ENCODE measurements at regions not wholly inside any gene's neighbourhood (a gene's known extent, or its start where the extent isn't known, plus 50 kb on each side); places are given as distances from the start of the nearest gene placed in this dataset.

DNA sequence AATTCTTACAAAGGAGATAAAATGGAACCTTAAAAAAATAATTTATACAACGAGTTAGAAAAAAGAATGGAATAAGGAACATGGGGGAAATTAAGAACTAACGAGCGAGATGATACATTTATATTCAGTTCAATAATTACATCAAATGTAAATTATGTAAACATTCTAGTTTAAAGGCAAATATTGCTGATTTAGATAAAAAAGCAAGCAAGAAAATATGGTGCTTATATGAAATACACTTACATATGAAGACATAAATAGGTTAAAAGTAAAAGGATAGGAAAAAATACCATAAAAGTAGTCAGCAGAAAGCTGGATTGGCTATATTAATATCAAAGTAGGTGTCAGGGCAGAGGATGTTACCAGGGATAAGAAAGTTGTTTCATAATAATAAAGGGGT, 127.0 kb upstream of the AHR start:
- Mint-ChIP-seq H3K27me3 (no peaks in the 10 kb centered on the region), H3K36me3 (ENCODE audit: low read depth) (peaks cover 4% of the 10 kb centered on the region), H3K27ac (no peak overlapping the region), H3K4me1 (peaks cover 17% of the 10 kb centered on the region), H3K9me3 (peaks cover 2% of the 10 kb centered on the region), H3K4me3 (no peak overlapping the region)
- CTCF ChIA-PET, result no interaction called here
- POLR2A ChIA-PET, result no interaction called here
- no peak for DNase-seq

DNA sequence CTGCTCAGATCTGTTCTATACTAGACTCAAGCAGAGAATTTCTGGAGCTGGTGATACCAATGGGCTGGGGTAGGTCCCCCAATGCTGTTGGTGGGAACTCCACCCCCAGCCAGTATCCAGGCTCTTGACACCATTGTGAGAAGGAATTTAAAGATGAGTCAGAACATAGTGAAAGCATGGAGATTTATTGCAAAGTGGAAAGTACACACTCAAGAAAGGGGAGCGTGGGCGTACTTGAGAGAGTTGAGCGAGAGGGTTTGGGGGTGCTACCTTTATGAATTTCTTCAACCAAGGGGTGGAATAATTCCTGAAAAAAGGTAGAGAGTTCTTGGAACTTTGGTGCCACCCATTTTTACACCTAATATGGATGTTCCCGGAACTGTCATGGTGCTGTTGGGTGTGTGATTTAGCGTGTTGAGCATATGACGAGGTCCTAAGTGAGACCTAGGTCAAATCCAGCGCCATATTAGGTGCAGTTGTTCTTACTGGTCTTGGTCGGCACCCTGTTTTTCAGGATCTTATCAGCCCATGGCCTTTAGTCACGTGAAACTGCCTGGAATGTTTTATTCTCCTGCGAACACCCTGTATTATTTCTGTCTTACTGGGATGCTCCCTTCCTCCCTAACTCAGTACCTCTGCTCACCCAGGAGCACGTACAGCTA, 122.0 kb upstream of the AHR start:
- Mint-ChIP-seq H3K4me3 (no peak overlapping the region), H3K9me3 (no peaks in the 10 kb centered on the region), H3K27ac (no peak overlapping the region), H3K4me1 (no peaks in the 10 kb centered on the region), H3K27me3 (no peaks in the 10 kb centered on the region), H3K36me3 (ENCODE audit: low read depth) (peaks cover 2% of the 10 kb centered on the region)
- POLR2A ChIA-PET, result no interaction called here
- CTCF ChIA-PET, result no interaction called here
- no peak for DNase-seq

DNA sequence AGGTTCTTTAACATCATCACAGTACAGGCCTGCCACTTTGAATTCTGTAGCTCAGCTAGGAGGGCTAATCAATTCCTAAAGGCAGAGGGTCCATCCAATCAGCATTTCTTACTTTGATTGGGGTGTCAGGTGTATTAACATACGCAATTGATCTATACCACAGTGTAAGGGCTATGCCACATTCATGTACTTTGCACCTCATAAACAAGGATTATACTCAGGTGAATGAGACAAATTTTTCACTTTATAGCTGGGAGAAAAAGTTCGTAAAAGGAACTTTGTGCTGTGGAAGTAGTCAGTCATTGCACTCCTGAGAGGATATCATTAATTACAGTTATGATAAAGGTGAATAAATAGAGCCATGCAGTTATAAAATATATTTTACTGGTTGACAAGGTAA, 119.9 kb upstream of the AHR start:
- POLR2A ChIA-PET, result no interaction called here
- Mint-ChIP-seq H3K27ac (no peak overlapping the region), H3K4me3 (no peak overlapping the region), H3K36me3 (ENCODE audit: low read depth) (peaks cover 2% of the 10 kb centered on the region), H3K4me1 (no peaks in the 10 kb centered on the region), H3K27me3 (no peaks in the 10 kb centered on the region), H3K9me3 (no peaks in the 10 kb centered on the region)
- DNase-seq, result no peak
- CTCF ChIA-PET, result no interaction called here

DNA sequence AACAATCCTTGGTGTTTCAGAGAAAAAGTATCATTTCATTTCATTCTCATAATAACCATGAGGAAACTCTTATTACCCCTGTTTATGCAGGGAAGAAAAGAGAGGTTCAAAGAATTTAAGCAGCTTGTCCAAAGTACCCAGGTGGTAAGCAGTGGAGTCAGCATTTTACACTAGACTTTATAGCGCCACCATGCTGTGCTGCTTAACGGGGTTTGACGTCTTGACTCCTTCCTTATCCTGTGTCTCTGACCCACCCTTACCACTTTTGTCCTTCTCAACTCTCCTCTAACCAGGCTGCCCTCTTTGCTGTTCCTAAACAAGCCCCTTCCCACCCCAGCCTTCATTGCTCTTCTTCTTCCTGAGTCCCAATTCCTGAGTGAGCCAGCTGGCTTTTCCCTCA, 117.0 kb upstream of the AHR start:
- CTCF ChIA-PET, result no interaction called here

DNA sequence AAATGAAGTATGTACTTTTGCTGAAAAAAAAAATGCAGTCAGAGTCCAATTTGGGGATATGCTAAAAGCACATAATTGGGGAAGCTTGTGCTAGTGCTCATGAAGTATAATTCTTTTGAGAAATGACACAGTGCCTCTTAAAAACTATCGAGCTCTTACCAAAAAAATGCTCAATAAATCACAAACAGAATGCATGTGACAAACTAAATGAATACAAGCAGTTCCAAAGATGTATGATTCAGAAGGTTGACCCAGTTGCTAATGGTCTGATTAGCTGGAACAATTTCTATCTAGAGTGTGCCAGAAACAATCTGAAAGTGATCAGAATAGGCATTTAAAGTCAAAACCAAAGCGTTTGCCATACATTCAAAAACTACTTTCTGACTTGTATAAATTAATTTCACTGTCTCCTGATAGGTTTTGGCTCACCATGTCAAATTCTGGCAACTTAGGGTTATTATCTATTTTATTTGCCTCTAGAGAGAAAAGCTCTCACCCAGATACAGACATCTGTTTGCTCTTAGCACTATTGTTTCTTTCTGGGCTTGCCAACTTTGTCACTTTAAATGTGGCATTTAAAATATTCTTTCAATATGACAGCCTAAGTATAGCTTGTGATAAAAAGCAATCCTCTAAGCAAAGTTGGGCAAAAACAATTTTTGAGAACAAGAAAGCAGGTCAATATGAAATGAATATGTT, 114.7 kb upstream of the AHR start:
- ChIA-PET CTCF (interaction anchor here (1.1 kb wide), 1 partner anchor 121 kb away, joined by 3 read pairs; no protein-coding TSS in a partner anchor), POLR2A (interaction anchor here (0.7 kb wide), 1 partner anchor 92 kb away, joined by 3 read pairs; no protein-coding TSS in a partner anchor)
- no peak overlapping the region for H3K27ac Mint-ChIP-seq
- no peak overlapping the region for H3K4me3 Mint-ChIP-seq
- H3K27me3 Mint-ChIP-seq, result no peaks in the 10 kb centered on the region
- no peaks in the 10 kb centered on the region for H3K9me3 Mint-ChIP-seq
- H3K36me3 Mint-ChIP-seq (ENCODE audit: low read depth), result no peaks in the 10 kb centered on the region
- no peak for DNase-seq
- H3K4me1 Mint-ChIP-seq, result peaks cover 11% of the 10 kb centered on the region

More for the DNA sequence above, 117.0 kb upstream of the AHR start:
- Mint-ChIP-seq H3K27me3 (no peaks in the 10 kb centered on the region), H3K27ac (no peak overlapping the region), H3K36me3 (ENCODE audit: low read depth) (no peaks in the 10 kb centered on the region), H3K4me1 (peaks cover 8% of the 10 kb centered on the region), H3K4me3 (no peak overlapping the region), H3K9me3 (no peaks in the 10 kb centered on the region)
- no peak for DNase-seq
- POLR2A ChIA-PET, result no interaction called here

DNA sequence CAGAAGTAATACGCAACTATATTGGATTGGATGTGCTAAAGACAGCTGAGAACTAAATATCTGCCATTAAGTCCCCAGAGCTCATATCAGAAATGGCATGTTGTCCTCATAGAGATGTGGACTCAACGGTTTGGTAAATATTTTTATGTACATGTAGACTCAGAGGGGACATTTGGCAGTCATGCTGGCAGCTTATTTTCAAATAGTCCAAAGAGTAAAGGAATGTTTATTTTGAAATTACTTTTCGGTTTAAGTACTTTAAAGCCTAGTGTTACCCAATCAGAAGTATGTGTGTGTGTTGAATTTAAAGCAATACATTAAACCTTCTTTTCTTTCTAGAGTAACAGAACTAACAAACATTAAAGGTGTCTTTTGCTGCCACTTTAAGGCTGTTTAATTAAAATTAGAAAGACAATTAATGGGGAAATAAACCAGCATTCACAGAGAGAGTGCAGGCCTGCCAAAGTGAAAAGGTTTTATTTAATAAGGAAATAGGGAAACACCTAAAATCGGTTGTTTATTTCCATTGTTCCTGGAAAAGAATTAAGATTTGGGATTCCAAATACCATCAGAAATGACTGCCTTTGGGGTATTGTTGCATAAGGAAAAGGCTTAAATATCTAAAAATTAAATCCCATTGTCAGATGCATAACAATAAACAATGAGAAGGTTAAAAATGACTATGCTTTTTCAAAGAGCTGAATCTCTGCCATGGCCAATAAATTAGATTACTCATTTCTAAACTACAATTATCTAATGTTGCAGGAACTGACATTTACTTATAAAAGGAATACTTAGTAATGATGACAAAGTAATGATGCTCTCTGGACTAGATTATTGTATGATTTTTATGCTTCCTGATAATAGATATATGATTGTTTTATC, 113.4 kb upstream of the AHR start:
- POLR2A ChIA-PET, result no interaction called here
- no peaks in the 10 kb centered on the region for H3K36me3 Mint-ChIP-seq (ENCODE audit: low read depth)
- H3K4me3 Mint-ChIP-seq, result no peak overlapping the region
- no peak for DNase-seq
- H3K27me3 Mint-ChIP-seq, result no peaks in the 10 kb centered on the region
- CTCF ChIA-PET, result interaction anchor here (1.1 kb wide), 1 partner anchor 122 kb away, joined by 3 read pairs; no protein-coding TSS in a partner anchor
- no peak overlapping the region for H3K27ac Mint-ChIP-seq
- peaks cover 11% of the 10 kb centered on the region for H3K4me1 Mint-ChIP-seq
- no peaks in the 10 kb centered on the region for H3K9me3 Mint-ChIP-seq

DNA sequence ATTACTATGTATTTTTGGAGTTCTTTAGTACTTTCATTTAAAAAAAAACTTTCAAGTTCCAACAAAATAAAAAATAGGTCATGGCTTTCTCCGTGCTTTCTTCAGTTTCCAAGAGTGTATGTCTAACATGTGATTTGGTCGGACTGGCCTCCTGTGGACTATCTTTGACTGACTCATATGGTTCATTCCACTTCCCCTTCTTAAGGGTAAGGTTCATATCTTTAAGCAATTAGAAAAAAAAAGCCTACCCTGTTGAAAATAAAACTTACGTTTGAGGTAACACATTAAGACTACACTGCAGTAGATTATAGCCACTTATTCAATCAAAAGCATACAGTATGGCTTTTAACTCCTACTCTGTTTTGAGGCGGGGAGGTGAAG, 112.8 kb upstream of the AHR start:
- POLR2A ChIA-PET, result no interaction called here
- Mint-ChIP-seq H3K27ac (no peak overlapping the region), H3K36me3 (ENCODE audit: low read depth) (no peaks in the 10 kb centered on the region), H3K9me3 (no peaks in the 10 kb centered on the region), H3K27me3 (no peaks in the 10 kb centered on the region), H3K4me1 (peaks cover 11% of the 10 kb centered on the region), H3K4me3 (no peak overlapping the region)
- CTCF ChIA-PET, result no interaction called here
- DNase-seq, result no peak

DNA sequence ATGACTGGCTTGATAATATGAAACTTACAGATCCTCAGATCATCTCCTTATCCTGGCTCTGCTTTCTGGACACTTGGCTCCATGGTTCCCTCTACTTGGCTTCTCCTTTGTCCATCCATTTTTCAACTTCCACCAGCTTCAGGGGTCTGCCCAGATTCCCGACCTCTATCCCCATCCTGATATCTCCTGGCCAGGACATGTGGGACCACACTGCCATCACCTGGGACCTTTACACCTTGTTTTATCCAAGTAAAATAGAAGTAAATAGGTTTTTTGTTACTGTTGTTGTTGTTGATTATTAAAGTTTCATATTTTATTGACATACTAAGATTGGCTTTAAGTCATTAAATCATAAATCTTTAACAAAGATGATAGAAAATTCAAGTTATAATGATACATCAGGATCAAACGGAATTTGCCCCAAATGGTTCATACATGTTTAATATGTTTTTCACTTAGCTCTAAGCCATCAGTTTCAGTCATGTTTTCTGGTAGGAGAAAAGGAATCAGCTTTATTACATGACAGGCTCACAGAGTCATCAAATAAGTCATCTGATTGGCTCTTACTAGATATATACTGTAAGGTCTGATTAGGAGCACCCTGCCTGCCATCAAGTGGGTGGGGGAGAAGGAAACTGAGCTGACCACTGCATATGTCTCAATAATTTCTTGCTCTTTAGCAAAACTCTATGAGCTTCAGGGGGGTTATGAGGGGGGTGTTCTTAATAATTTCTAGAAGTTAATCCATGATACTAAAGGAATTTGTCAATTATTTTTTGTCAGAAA, 111.5 kb upstream of the AHR start:
- no peaks in the 10 kb centered on the region for H3K36me3 Mint-ChIP-seq (ENCODE audit: low read depth)
- H3K27me3 Mint-ChIP-seq, result no peaks in the 10 kb centered on the region
- H3K4me1 Mint-ChIP-seq, result peaks cover 11% of the 10 kb centered on the region
- no peaks in the 10 kb centered on the region for H3K9me3 Mint-ChIP-seq
- POLR2A ChIA-PET, result no interaction called here
- H3K4me3 Mint-ChIP-seq, result no peak overlapping the region
- DNase-seq, result no peak
- CTCF ChIA-PET, result no interaction called here
- no peak overlapping the region for H3K27ac Mint-ChIP-seq

DNA sequence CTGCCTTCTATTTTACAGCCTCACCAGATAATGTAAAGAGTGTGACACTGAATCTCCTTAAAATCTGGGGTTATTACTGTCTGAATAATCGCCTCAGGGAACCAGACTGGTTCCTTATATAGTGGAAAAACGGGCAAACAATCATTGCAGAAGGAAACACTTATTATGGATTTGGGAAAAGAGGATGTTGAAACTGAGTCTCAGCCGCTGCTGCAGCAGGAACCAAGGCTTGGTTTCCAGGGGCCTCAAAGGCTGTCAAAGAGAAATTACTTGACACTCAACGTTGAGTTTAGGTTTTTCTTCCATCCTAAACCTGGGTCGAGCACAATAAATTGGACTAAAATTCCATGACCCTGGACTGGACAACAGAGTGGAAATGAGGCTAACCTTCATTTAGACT, 103.8 kb upstream of the AHR start:
- Mint-ChIP-seq H3K27ac (no peak overlapping the region), H3K4me3 (no peak overlapping the region), H3K4me1 (peaks cover 5% of the 10 kb centered on the region), H3K9me3 (no peaks in the 10 kb centered on the region), H3K27me3 (no peaks in the 10 kb centered on the region), H3K36me3 (ENCODE audit: low read depth) (no peaks in the 10 kb centered on the region)
- POLR2A ChIA-PET, result no interaction called here
- CTCF ChIA-PET, result interaction anchor here (1.1 kb wide), 1 partner anchor 212 kb away, joined by 3 read pairs; no protein-coding TSS in a partner anchor
- no peak for DNase-seq

DNA sequence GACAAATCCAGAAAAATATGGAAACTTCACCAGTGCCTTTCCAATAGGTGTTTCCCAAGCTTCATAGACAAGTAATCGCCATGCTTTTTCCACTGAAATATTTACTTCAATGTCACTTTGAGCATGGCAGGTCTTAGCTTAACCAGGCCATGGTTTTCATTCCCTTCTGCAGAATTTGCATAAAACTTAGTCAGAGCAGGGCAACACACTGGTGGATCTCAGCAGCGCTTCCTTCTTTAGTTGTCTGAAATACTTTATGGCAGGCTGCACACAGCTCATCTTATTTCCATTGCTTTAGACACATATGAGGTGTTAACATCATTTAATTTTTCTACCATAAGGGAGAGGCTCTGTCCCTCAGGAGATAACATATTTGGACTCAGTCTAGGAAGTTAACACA, 102.9 kb upstream of the AHR start:
- Mint-ChIP-seq H3K27ac (no peak overlapping the region), H3K36me3 (ENCODE audit: low read depth) (no peaks in the 10 kb centered on the region), H3K27me3 (no peaks in the 10 kb centered on the region), H3K9me3 (no peaks in the 10 kb centered on the region), H3K4me1 (peaks cover 5% of the 10 kb centered on the region), H3K4me3 (no peak overlapping the region)
- DNase-seq, result no peak
- ChIA-PET CTCF (interaction anchor here (1.1 kb wide), 1 partner anchor 213 kb away, joined by 3 read pairs; no protein-coding TSS in a partner anchor), POLR2A (no interaction called here)

DNA sequence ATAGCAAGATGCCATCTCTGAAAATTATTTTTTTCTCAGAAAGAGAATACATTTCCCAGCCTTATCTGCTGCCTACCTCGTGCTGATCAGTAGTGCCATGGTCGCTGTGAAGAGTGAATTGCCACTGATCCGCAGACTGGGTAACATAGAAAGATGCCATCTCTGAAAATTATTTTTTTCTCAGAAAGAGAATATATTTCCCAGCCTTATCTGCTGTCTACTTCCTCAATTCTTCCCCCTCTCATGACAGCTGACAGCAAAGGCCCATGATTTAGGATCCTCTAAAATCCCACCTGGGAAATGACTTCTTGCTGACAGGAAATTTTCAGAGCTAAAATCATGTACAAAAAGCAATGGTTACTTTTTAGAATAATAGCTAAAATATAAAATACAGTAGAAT, 92.5 kb upstream of the AHR start:
- POLR2A ChIA-PET, result no interaction called here
- Mint-ChIP-seq H3K9me3 (no peaks in the 10 kb centered on the region), H3K36me3 (ENCODE audit: low read depth) (no peaks in the 10 kb centered on the region), H3K4me3 (no peak overlapping the region), H3K27me3 (no peaks in the 10 kb centered on the region), H3K4me1 (peaks cover 1% of the 10 kb centered on the region), H3K27ac (no peak overlapping the region)
- DNase-seq, result no peak
- CTCF ChIA-PET, result no interaction called here

DNA sequence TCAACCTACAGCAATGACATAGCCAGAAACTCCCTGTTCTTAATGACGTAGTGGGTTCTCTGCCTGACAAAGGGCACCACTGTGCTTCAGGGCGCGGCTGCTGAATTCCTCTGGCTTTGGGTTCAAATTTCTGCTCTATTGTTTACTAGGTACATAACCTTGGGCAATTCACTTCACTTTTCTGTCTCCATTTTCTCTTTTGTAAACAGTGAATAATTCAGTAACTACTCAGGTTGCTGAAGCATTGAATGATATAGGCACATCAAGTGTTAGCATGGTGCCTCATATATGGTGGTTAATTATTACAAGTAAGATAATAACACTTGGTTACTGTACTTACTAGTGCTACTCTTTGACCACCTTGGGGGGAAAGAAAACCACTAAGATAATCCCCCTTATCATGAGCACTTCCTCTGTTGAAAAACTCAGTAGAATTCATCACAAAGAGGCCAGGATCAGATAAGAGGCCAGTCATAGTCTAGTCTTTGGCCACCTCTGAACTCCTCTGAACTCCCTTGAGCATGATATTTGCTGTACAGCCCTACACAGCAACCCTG, 92.0 kb upstream of the AHR start:
- H3K9me3 Mint-ChIP-seq, result no peaks in the 10 kb centered on the region
- POLR2A ChIA-PET, result no interaction called here
- no peak for DNase-seq
- no peak overlapping the region for H3K27ac Mint-ChIP-seq
- H3K36me3 Mint-ChIP-seq (ENCODE audit: low read depth), result no peaks in the 10 kb centered on the region
- peaks cover 1% of the 10 kb centered on the region for H3K4me1 Mint-ChIP-seq
- CTCF ChIA-PET, result no interaction called here
- no peak overlapping the region for H3K4me3 Mint-ChIP-seq
- H3K27me3 Mint-ChIP-seq, result no peaks in the 10 kb centered on the region

DNA sequence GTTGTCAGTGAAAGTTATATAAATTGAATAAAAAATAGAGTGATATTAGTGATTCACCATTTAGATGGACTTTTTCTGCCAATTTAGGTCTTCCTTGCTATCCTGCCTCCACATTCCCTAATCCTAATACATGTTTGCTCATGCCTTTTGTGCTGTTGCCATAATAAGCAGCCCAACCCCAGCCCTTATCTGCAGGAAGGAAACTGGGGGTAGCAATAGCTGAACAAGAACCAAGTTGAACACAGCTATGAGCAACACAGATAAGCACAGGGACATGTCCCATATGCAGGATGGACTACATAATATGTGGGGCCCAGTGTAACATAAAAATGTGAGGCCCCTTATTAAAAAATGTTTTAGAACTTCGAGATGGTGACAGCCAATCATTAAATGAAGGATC, 91.2 kb upstream of the AHR start:
- H3K27ac Mint-ChIP-seq, result no peak overlapping the region
- H3K27me3 Mint-ChIP-seq, result no peaks in the 10 kb centered on the region
- no peak overlapping the region for H3K4me3 Mint-ChIP-seq
- no peaks in the 10 kb centered on the region for H3K9me3 Mint-ChIP-seq
- ChIA-PET CTCF (no interaction called here), POLR2A (no interaction called here)
- H3K36me3 Mint-ChIP-seq (ENCODE audit: low read depth), result no peaks in the 10 kb centered on the region
- DNase-seq, result no peak
- peaks cover 1% of the 10 kb centered on the region for H3K4me1 Mint-ChIP-seq
